ENCODE measurements at regions not wholly inside any gene's neighbourhood (a gene's known extent, or its start where the extent isn't known, plus 50 kb on each side); places are given as distances from the start of the nearest gene placed in this dataset.

DNA sequence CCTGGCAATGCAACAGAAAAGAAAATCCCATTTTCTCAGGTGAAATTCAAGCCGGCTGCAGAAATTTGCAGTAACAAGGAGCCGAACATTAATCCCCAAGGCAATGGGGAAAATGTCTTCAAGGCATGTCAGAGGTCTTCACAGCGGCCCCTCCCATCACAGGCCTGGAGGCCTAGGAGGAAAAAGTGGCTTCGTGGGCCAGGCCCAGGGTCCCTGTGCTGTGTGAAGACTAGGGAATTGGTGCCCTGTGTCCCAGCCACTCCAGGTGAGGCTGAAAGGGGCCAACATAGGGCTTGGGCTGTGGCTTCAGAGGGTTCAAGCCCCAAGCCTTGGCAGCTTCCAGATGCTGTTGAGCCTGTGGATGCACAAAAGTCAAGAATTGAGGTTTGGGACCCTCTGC lies 111.7 kb downstream of the CD24 start (continued):
- TF ChIP-seq, protein P1, sequence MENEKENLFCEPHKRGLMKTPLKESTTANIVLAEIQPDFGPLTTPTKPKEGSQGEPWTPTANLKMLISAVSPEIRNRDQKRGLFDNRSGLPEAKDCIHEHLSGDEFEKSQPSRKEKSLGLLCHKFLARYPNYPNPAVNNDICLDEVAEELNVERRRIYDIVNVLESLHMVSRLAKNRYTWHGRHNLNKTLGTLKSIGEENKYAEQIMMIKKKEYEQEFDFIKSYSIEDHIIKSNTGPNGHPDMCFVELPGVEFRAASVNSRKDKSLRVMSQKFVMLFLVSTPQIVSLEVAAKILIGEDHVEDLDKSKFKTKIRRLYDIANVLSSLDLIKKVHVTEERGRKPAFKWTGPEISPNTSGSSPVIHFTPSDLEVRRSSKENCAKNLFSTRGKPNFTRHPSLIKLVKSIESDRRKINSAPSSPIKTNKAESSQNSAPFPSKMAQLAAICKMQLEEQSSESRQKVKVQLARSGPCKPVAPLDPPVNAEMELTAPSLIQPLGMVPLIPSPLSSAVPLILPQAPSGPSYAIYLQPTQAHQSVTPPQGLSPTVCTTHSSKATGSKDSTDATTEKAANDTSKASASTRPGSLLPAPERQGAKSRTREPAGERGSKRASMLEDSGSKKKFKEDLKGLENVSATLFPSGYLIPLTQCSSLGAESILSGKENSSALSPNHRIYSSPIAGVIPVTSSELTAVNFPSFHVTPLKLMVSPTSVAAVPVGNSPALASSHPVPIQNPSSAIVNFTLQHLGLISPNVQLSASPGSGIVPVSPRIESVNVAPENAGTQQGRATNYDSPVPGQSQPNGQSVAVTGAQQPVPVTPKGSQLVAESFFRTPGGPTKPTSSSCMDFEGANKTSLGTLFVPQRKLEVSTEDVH (IDR thresholded peaks at IDR 0.05; ENCODE audit: low read depth, partially characterized antibody) = no peak
- TF ChIP-seq POLR2AphosphoS2 (IDR thresholded peaks at IDR 0.05; ENCODE audit: low read depth, low read length) = no peak
- no peak for TF ChIP-seq TCF12 (IDR thresholded peaks at IDR 0.05; ENCODE audit: low read depth, low read length)
- no peak for TF ChIP-seq ZNF622 (IDR thresholded peaks at IDR 0.05)
- no peak for TF ChIP-seq JUND (IDR thresholded peaks at IDR 0.05; ENCODE audit: low read depth, low read length)
- TF ChIP-seq ZNF207 (IDR thresholded peaks at IDR 0.05; ENCODE audit: borderline replicate concordance) = no peak
- no peak for TF ChIP-seq ZSCAN29 (IDR thresholded peaks at IDR 0.05)

DNA sequence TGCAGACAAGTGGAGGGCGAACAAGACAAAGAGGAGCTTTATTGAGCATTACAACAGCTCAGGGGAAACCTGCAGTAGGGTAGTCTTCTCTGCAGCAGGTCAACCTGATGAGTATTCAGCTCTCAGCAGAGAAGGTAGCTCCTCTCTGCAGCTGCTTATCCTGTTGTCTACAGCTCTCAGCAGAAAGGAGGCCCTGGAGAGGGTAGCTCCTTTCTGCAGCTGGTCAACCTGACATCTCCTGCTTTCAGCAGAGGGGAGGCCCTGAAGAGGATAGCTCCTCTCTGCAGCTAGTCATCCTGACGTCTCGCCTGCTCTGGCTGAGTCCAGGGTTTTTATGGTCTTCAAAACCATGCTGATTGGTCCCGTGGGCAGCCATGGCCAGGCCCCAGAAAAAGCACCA lies 113.6 kb downstream of the CD24 start:
- H4K20me1 ChIP-seq (ENCODE audit: control insufficient read depth, insufficient read depth) = no peaks in the 10 kb centered on the region
- no peak overlapping the region for H3K27ac ChIP-seq (ENCODE audit: control insufficient read depth, insufficient read depth)
- ATAC-seq = no peak
- no peak for FAIRE-seq
- no peaks in the 10 kb centered on the region for H3K27me3 ChIP-seq (replicated peaks in 1 of 2; ENCODE audit: control insufficient read depth in 2 of 2, insufficient read depth in 2 of 2, low read length in 1 of 2)
- no peak overlapping the region for H3K4me3 ChIP-seq
- no peaks in the 10 kb centered on the region for H3K79me2 ChIP-seq (ENCODE audit: control insufficient read depth, insufficient read depth, low read length)
- H3K4me2 ChIP-seq (ENCODE audit: control insufficient read depth, insufficient read depth) = no peak overlapping the region
- H3K4me1 ChIP-seq (ENCODE audit: control insufficient read depth, insufficient read depth, low read length) = no peaks in the 10 kb centered on the region
- ChIA-PET RAD21 (ENCODE audit: unreplicated experiment) (no interaction called here), SMC1A (ENCODE audit: uncharacterized antibody, unreplicated experiment) (no interaction called here), CTCF (no interaction called here), POLR2A (no interaction called here)
- H3K36me3 ChIP-seq (ENCODE audit: control insufficient read depth in 2 of 2, insufficient read depth in 2 of 2, low read length in 1 of 2) = no peaks in the 10 kb centered on the region
- in situ Hi-C loops (cut with MboI) (no loop called here), intact Hi-C loops (cut with micrococcal nuclease; ENCODE audit: unreplicated experiment) (no loop called here)
- no peak for DNase-seq (ENCODE audit: low read depth, low spot score)
- H3K9ac ChIP-seq (ENCODE audit: control insufficient read depth, insufficient read depth, low read length) = no peak overlapping the region
- BruUV-seq (replicated peaks) = no TSS peak
- no peak overlapping the region for H2AFZ ChIP-seq (ENCODE audit: control insufficient read depth, low read depth, low read length)
- 50% methylated on average over 4 of the region's 4 CpGs for WGBS (ENCODE audit: insufficient coverage, insufficient replicate concordance, low lambda C conversion rate, missing lambda C conversion rate)
- H3K9me3 ChIP-seq (replicated peaks; ENCODE audit: control insufficient read depth, insufficient read depth, low read length) = peaks cover 3% of the 10 kb centered on the region; the same call in 2 of the 3 replicates
- TF ChIP-seq EZH2 (IDR thresholded peaks at IDR 0.05; ENCODE audit: borderline replicate concordance, control insufficient read depth, low read depth, low read length) = no peak
- no peak for TF ChIP-seq PAX5 (IDR thresholded peaks at IDR 0.05; ENCODE audit: borderline replicate concordance, low read depth, low read length)
- TF ChIP-seq, protein P2, sequence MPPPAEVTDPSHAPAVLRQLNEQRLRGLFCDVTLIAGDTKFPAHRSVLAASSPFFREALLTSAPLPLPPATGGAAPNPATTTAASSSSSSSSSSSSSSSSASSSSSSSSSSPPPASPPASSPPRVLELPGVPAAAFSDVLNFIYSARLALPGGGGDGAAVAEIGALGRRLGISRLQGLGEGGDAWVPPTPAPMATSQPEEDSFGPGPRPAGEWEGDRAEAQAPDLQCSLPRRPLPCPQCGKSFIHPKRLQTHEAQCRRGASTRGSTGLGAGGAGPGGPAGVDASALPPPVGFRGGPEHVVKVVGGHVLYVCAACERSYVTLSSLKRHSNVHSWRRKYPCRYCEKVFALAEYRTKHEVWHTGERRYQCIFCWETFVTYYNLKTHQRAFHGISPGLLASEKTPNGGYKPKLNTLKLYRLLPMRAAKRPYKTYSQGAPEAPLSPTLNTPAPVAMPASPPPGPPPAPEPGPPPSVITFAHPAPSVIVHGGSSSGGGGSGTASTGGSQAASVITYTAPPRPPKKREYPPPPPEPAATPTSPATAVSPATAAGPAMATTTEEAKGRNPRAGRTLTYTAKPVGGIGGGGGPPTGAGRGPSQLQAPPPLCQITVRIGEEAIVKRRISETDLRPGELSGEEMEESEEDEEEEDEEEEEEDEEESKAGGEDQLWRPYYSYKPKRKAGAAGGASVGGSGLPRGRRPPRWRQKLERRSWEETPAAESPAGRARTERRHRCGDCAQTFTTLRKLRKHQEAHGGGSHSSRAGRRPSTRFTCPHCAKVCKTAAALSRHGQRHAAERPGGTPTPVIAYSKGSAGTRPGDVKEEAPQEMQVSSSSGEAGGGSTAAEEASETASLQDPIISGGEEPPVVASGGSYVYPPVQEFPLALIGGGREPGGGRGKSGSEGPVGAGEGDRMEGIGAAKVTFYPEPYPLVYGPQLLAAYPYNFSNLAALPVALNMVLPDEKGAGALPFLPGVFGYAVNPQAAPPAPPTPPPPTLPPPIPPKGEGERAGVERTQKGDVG (CRISPR knock-in tag; IDR thresholded peaks at IDR 0.05) = no peak
- no peak for TF ChIP-seq TARDBP (IDR thresholded peaks at IDR 0.05; ENCODE audit: borderline replicate concordance)
- TF ChIP-seq SPI1 (IDR thresholded peaks at IDR 0.05; ENCODE audit: borderline replicate concordance, insufficient read depth, low read depth, low read length) = no peak
- TF ChIP-seq, protein P3, sequence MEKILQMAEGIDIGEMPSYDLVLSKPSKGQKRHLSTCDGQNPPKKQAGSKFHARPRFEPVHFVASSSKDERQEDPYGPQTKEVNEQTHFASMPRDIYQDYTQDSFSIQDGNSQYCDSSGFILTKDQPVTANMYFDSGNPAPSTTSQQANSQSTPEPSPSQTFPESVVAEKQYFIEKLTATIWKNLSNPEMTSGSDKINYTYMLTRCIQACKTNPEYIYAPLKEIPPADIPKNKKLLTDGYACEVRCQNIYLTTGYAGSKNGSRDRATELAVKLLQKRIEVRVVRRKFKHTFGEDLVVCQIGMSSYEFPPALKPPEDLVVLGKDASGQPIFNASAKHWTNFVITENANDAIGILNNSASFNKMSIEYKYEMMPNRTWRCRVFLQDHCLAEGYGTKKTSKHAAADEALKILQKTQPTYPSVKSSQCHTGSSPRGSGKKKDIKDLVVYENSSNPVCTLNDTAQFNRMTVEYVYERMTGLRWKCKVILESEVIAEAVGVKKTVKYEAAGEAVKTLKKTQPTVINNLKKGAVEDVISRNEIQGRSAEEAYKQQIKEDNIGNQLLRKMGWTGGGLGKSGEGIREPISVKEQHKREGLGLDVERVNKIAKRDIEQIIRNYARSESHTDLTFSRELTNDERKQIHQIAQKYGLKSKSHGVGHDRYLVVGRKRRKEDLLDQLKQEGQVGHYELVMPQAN (conservative IDR thresholded peaks at IDR 0.05) = no peak
